GM12878 (cell line): ENCODE measurements at regions not wholly inside any gene's neighbourhood (a gene's known extent, or its start where the extent isn't known, plus 50 kb on each side); places are given as distances from the start of the nearest gene placed in this dataset.

ENCODE experiments used
- ATAC-seq: fragments of 200-7000 bp; cut with Tn5 transposase; 3 replicates; pipeline ENCODE4 v1.9.1; 2020; ENCODE audit warnings: mild to moderate bottlenecking, moderate library complexity
- BruUV-seq: library from RNA; stranded (reverse); fragments of 400-500 nt; replicated peaks from 2 replicates; lab custom pipeline; 2021; lab: Mats Ljungman, UMichigan
- CTCF ChIA-PET: fragments of 300-600 bp; sonication (Branson Sonifier 250); formaldehyde crosslinking; extraction: SDS; loops from one replicate; lab custom pipeline; 2021; ENCODE audit warnings: inconsistent platforms; lab: Yijun Ruan, JAX
- POLR2A ChIA-PET: fragments of 350-600 bp; formaldehyde crosslinking; extraction: SDS; loops from one replicate; lab custom pipeline; 2021; ENCODE audit warnings: inconsistent platforms; lab: Charles Lee
- RAD21 ChIA-PET: fragments of 300-600 bp; sonication (Branson Sonifier 250); formaldehyde crosslinking; loops from one replicate; lab custom pipeline; 2023; ENCODE audit warnings: antibody characterized with exemption; ENCODE audit not compliant: unreplicated experiment; lab: Charles Lee
- SMC1A ChIA-PET: fragments of 300-600 bp; sonication (Branson Sonifier 250); formaldehyde crosslinking; loops from one replicate; lab custom pipeline; 2023; ENCODE audit not compliant: unreplicated experiment, uncharacterized antibody; lab: Charles Lee
- DNase-seq: peaks from one replicate; pipeline ENCODE4 v3.0.0-alpha.2; 2011; ENCODE audit warnings: low read depth, low spot score
- FAIRE-seq: peaks from 3 replicates; lab custom pipeline; 2011; peaks lifted over from hg19 to GRCh38; lab: Jason Lieb, UNC
- H2AFZ ChIP-seq: 2 replicates; pipeline ENCODE4 v1.6.0; 2011; ENCODE audit warnings: low read depth, low read length, control low read depth; ENCODE audit not compliant: control insufficient read depth
- H3K27ac ChIP-seq: 2 replicates; pipeline ENCODE4 v1.5.1; 2011; ENCODE audit warnings: control low read depth; ENCODE audit not compliant: control insufficient read depth, insufficient read depth
- H3K27me3 ChIP-seq, 2 experiments: replicated peaks in 1 of 2; 2 replicates each; pipeline versions ENCODE4 v1.6.0 to v1.6.1; 2011; ENCODE audit warnings: low read length in 1 of 2; ENCODE audit not compliant: control insufficient read depth in 2 of 2, insufficient read depth in 2 of 2
- H3K36me3 ChIP-seq, 2 experiments: 2 replicates each; pipeline ENCODE4 v1.5.1; 2011; ENCODE audit warnings: low read length in 1 of 2; ENCODE audit not compliant: control insufficient read depth in 2 of 2, insufficient read depth in 2 of 2
- H3K4me1 ChIP-seq: 2 replicates; pipeline ENCODE4 v1.6.1; 2011; ENCODE audit warnings: mild to moderate bottlenecking, low read length, moderate library complexity, mixed read lengths; ENCODE audit not compliant: control insufficient read depth, insufficient read depth
- H3K4me2 ChIP-seq: 2 replicates; pipeline ENCODE4 v1.6.0; 2011; ENCODE audit warnings: control low read depth; ENCODE audit not compliant: control insufficient read depth, insufficient read depth
- H3K4me3 ChIP-seq: fragments of 200-600 bp; sonication (generic); 2 replicates; pipeline ENCODE4 v1.5.1; 2016
- H3K79me2 ChIP-seq: 2 replicates; pipeline ENCODE4 v1.6.0; 2011; ENCODE audit warnings: low read length; ENCODE audit not compliant: control insufficient read depth, insufficient read depth
- H3K9ac ChIP-seq: 2 replicates; pipeline ENCODE4 v1.8.0; 2011; ENCODE audit warnings: low read length, control low read depth, mixed read lengths; ENCODE audit not compliant: control insufficient read depth, insufficient read depth
- H3K9me3 ChIP-seq: replicated peaks from 3 replicates; pipeline ENCODE4 v1.5.1; 2011; ENCODE audit warnings: mild to moderate bottlenecking, low read length; ENCODE audit not compliant: control insufficient read depth, insufficient read depth
- H4K20me1 ChIP-seq: 2 replicates; pipeline ENCODE4 v1.6.0; 2011; ENCODE audit not compliant: control insufficient read depth, insufficient read depth
- CBFB ChIP-seq: IDR thresholded peaks from 2 replicates; pipeline ENCODE4 v1.6.1; 2016; ENCODE audit warnings: antibody characterized with exemption, low read depth
- CBX5 ChIP-seq: sonication (generic); IDR thresholded peaks from 2 replicates; pipeline ENCODE4 v1.6.1; 2016; ENCODE audit warnings: low read depth, moderate library complexity, mild to moderate bottlenecking, inconsistent platforms
- ESRRA ChIP-seq: IDR thresholded peaks from 2 replicates; pipeline ENCODE4 v1.6.1; 2012; ENCODE audit warnings: mild to moderate bottlenecking, low read length, improper control_type of control experiment
- FOXM1 ChIP-seq: IDR thresholded peaks from 2 replicates; pipeline ENCODE4 v1.6.1; 2012; ENCODE audit warnings: low read depth, mild to moderate bottlenecking, inconsistent platforms, low read length, moderate library complexity
- JUNB ChIP-seq: IDR thresholded peaks from 2 replicates; pipeline ENCODE4 v1.6.1; 2016; ENCODE audit warnings: antibody characterized with exemption, mild to moderate bottlenecking
- MYB ChIP-seq: fragments of 150-350 bp; IDR thresholded peaks from 2 replicates; pipeline ENCODE4 v1.6.1; 2014; ENCODE audit warnings: mild to moderate bottlenecking, low read depth, low read length, borderline replicate concordance
- PML ChIP-seq: IDR thresholded peaks from 2 replicates; pipeline ENCODE4 v1.6.1; 2012; ENCODE audit warnings: low read length, inconsistent platforms
- RAD51 ChIP-seq: fragments of 450-650 bp; IDR thresholded peaks from 2 replicates; pipeline ENCODE4 v1.6.1; 2016; ENCODE audit warnings: moderate library complexity, mild to moderate bottlenecking, inconsistent platforms
- RB1 ChIP-seq: fragments of 450-650 bp; formaldehyde crosslinking; IDR thresholded peaks from 2 replicates; pipeline ENCODE4 v1.6.1; 2017; ENCODE audit warnings: mild to moderate bottlenecking, borderline replicate concordance
- SREBF2 ChIP-seq: IDR thresholded peaks from 2 replicates; pipeline ENCODE4 v1.6.1; 2012; ENCODE audit warnings: mild to moderate bottlenecking, low read length
- SUPT20H ChIP-seq: IDR thresholded peaks from 2 replicates; pipeline ENCODE4 v1.6.1; 2011; ENCODE audit warnings: low read depth, mild to moderate bottlenecking, low read length, moderate library complexity, borderline replicate concordance; ENCODE audit not compliant: control insufficient read depth
- TARDBP ChIP-seq: IDR thresholded peaks from 2 replicates; pipeline ENCODE4 v1.6.1; 2016; ENCODE audit warnings: borderline replicate concordance
- ZBED1 ChIP-seq: IDR thresholded peaks from 2 replicates; pipeline ENCODE4 v1.6.1; 2016; ENCODE audit warnings: borderline replicate concordance
- WGBS: methylation state at CpG from one replicate; pipeline ENCODE4 v1.1.6; 2016; ENCODE audit warnings: low lambda C conversion rate; ENCODE audit not compliant: insufficient replicate concordance, insufficient coverage; ENCODE audit errors: missing lambda C conversion rate; 5-methylcytosine and 5-hydroxymethylcytosine counted together
- in situ Hi-C: fragments of 300-500 bp; cut with MboI; formaldehyde crosslinking; loops from 9 replicates; pipeline ENCODE4 v1.14.3; 2018; ENCODE audit warnings: mixed read lengths
- intact Hi-C: fragments of 100-400 bp; cut with micrococcal nuclease; formaldehyde crosslinking; loops from one replicate; pipeline ENCODE4 v1.14.2; 2022; ENCODE audit not compliant: unreplicated experiment
- TF ChIP-seq, protein P1 (sequence below): IDR thresholded peaks from 2 replicates; pipeline ENCODE4 v1.6.1; 2012; ENCODE audit warnings: low read depth, low read length, improper control_type of control experiment
- TF ChIP-seq, protein P2 (sequence below): fragments of 450-650 bp; IDR thresholded peaks from 2 replicates; pipeline ENCODE4 v1.6.1; 2017; ENCODE audit warnings: mild to moderate bottlenecking, moderate library complexity
- TF ChIP-seq, protein P3 (sequence below): fragments of 450-650 bp; IDR thresholded peaks from 2 replicates; pipeline ENCODE4 v1.6.1; 2014; ENCODE audit warnings: mild to moderate bottlenecking

DNA sequence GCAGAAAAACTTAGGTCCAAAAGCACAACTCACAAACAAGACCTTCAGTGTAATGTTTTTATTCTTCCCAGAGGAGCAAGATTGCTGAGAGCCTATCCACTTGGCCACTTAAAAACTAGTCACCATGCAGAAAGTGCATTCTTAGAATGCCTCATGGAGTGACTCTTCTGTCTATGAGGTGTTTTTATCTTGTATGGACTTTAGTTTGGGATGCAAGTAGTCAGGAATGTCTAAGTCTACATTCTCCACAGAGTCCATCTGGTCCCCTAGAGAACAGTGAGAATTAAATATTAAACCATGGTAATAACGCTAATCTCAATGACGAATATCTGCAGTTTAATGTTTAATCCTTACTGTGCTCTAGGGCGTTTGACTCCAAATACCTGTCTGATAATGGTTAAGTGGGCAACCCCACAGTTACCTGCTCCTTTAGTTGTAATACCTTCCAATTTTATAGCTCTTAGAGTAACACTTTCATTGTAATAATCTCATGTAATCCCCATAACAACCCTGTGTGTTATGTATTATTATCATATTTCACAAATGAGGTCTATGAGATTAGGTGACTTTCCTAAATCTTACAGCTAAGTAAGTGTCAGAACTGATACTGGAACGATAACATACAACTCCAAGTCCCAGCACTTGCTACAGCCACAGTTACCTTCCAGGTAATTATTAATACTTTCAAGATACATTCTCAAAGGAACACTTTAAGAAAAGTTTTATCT is 235.6 kb upstream of the JADE1 start:
- POLR2A ChIA-PET, result no interaction called here
- ATAC-seq, result no peak

More for the DNA sequence above, 235.6 kb upstream of the JADE1 start:
- no TSS peak for BruUV-seq
- DNase-seq (no peak), FAIRE-seq (no peak)
- WGBS, result 61% methylated on average over 4 of the region's 4 CpGs
- Histone ChIP-seq H3K4me2 (no peak overlapping the region), H3K4me1 (no peaks in the 10 kb centered on the region), H3K79me2 (no peaks in the 10 kb centered on the region), H3K27me3 (no peaks in the 10 kb centered on the region), H3K27ac (no peak overlapping the region), H2AFZ (no peak overlapping the region), H3K9me3 (no peaks in the 10 kb centered on the region), H3K4me3 (no peak overlapping the region), H3K36me3 (no peaks in the 10 kb centered on the region), H4K20me1 (no peaks in the 10 kb centered on the region), H3K9ac (no peak overlapping the region)
- RAD21 ChIA-PET, result interaction anchor here (0.6 to 4.6 kb wide), 12 partner anchors 18 to 382 kb away, joined by 3 to 45 read pairs (median 4); partner anchors contain the start of gene JADE1
- in situ Hi-C loops (no loop called here), intact Hi-C loops (loop anchor here (1.0 to 5.0 kb wide), 5 partner anchors 103 to 383 kb away; partner anchors contain the start of gene JADE1)
- CTCF ChIA-PET, result interaction anchor here (0.6 to 8.0 kb wide), 49 partner anchors 8 to 594 kb away, joined by 3 to 87 read pairs (median 5); partner anchors contain the start of gene JADE1
- TF ChIP-seq, protein P1, sequence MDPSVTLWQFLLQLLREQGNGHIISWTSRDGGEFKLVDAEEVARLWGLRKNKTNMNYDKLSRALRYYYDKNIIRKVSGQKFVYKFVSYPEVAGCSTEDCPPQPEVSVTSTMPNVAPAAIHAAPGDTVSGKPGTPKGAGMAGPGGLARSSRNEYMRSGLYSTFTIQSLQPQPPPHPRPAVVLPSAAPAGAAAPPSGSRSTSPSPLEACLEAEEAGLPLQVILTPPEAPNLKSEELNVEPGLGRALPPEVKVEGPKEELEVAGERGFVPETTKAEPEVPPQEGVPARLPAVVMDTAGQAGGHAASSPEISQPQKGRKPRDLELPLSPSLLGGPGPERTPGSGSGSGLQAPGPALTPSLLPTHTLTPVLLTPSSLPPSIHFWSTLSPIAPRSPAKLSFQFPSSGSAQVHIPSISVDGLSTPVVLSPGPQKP, result no peak
- no peak for TF ChIP-seq SUPT20H
- TF ChIP-seq CBFB, result no peak
- TF ChIP-seq, protein P2, sequence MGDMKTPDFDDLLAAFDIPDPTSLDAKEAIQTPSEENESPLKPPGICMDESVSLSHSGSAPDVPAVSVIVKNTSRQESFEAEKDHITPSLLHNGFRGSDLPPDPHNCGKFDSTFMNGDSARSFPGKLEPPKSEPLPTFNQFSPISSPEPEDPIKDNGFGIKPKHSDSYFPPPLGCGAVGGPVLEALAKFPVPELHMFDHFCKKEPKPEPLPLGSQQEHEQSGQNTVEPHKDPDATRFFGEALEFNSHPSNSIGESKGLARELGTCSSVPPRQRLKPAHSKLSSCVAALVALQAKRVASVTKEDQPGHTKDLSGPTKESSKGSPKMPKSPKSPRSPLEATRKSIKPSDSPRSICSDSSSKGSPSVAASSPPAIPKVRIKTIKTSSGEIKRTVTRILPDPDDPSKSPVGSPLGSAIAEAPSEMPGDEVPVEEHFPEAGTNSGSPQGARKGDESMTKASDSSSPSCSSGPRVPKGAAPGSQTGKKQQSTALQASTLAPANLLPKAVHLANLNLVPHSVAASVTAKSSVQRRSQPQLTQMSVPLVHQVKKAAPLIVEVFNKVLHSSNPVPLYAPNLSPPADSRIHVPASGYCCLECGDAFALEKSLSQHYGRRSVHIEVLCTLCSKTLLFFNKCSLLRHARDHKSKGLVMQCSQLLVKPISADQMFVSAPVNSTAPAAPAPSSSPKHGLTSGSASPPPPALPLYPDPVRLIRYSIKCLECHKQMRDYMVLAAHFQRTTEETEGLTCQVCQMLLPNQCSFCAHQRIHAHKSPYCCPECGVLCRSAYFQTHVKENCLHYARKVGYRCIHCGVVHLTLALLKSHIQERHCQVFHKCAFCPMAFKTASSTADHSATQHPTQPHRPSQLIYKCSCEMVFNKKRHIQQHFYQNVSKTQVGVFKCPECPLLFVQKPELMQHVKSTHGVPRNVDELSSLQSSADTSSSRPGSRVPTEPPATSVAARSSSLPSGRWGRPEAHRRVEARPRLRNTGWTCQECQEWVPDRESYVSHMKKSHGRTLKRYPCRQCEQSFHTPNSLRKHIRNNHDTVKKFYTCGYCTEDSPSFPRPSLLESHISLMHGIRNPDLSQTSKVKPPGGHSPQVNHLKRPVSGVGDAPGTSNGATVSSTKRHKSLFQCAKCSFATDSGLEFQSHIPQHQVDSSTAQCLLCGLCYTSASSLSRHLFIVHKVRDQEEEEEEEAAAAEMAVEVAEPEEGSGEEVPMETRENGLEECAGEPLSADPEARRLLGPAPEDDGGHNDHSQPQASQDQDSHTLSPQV, result no peak
- no peak for TF ChIP-seq SREBF2
- TF ChIP-seq RB1, result no peak
- TF ChIP-seq, protein P3, sequence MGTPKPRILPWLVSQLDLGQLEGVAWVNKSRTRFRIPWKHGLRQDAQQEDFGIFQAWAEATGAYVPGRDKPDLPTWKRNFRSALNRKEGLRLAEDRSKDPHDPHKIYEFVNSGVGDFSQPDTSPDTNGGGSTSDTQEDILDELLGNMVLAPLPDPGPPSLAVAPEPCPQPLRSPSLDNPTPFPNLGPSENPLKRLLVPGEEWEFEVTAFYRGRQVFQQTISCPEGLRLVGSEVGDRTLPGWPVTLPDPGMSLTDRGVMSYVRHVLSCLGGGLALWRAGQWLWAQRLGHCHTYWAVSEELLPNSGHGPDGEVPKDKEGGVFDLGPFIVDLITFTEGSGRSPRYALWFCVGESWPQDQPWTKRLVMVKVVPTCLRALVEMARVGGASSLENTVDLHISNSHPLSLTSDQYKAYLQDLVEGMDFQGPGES, result no peak
- TF ChIP-seq PML, result no peak
- TF ChIP-seq ZBED1, result no peak
- no peak for TF ChIP-seq ESRRA
- no peak for TF ChIP-seq CBX5
- no peak for TF ChIP-seq MYB
- no peak for TF ChIP-seq RAD51
- no peak for TF ChIP-seq TARDBP
- TF ChIP-seq JUNB, result no peak
- no peak for TF ChIP-seq FOXM1
- SMC1A ChIA-PET, result interaction anchor here (0.7 to 7.0 kb wide), 39 partner anchors 10 to 489 kb away, joined by 3 to 68 read pairs (median 4); no protein-coding TSS in a partner anchor
